ENCODE measurements at regions not wholly inside any gene's neighbourhood (a gene's known extent, or its start where the extent isn't known, plus 50 kb on each side); places are given as distances from the start of the nearest gene placed in this dataset.

DNA sequence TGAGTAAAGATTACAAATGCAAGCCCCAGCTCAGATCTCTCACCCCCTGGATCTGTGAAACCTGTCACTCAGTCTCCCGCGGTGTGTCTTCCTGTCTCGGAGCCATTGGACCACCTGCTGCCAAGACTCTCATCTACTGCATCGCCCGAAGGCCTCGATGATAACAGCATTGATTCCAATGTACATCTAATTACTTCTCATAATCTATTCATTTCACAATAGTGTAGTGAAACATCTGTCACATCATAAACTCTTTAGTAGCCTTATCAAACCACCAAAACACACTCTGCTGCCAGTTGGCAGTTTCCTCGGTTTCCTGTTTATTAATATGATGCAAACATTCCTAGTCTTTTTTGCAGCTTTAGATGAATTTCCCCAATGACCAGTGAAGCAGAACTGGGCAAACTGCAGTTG lies 220.3 kb downstream of the POU4F1 start:
- Histone ChIP-seq H3K36me3 (ENCODE audit: control insufficient read depth, insufficient read depth, low read length) (no peaks in the 10 kb centered on the region), H3K4me3 (replicated peaks; ENCODE audit: low read depth, low read length) (no peak overlapping the region), H3K27me3 (replicated peaks; ENCODE audit: control insufficient read depth, insufficient read depth, low read length) (no peaks in the 10 kb centered on the region)
- TF ChIP-seq, protein P1, sequence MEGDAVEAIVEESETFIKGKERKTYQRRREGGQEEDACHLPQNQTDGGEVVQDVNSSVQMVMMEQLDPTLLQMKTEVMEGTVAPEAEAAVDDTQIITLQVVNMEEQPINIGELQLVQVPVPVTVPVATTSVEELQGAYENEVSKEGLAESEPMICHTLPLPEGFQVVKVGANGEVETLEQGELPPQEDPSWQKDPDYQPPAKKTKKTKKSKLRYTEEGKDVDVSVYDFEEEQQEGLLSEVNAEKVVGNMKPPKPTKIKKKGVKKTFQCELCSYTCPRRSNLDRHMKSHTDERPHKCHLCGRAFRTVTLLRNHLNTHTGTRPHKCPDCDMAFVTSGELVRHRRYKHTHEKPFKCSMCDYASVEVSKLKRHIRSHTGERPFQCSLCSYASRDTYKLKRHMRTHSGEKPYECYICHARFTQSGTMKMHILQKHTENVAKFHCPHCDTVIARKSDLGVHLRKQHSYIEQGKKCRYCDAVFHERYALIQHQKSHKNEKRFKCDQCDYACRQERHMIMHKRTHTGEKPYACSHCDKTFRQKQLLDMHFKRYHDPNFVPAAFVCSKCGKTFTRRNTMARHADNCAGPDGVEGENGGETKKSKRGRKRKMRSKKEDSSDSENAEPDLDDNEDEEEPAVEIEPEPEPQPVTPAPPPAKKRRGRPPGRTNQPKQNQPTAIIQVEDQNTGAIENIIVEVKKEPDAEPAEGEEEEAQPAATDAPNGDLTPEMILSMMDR (IDR thresholded peaks at IDR 0.05; ENCODE audit: insufficient read depth, low read length, poor library complexity, severe bottlenecking) = no peak
- DNase-seq (ENCODE audit: extremely low read depth, insufficient read length) = no peak

DNA sequence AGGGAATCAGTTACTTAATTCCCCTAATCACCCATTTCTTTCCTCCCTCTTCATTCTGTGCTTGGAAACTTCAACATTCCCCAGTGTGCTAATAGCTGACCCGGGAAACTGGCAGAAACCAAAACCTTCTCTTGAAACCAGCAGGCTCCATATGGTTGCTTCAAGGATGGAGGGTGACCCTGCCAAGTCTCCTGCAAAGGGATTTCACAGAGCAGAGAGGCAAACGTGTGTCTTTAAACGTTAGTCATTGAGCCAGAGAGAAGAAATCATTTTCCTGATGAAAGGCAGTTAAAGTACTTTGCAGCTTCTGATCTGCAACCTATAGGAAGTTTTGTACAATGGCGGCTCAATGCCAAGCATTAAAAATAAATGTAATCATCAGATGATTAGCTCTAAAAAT lies 220.9 kb downstream of the POU4F1 start:
- Histone ChIP-seq H3K4me3 (replicated peaks; ENCODE audit: low read depth, low read length) (no peak overlapping the region), H3K36me3 (ENCODE audit: control insufficient read depth, insufficient read depth, low read length) (no peaks in the 10 kb centered on the region), H3K27me3 (replicated peaks; ENCODE audit: control insufficient read depth, insufficient read depth, low read length) (no peaks in the 10 kb centered on the region)
- no peak for DNase-seq (ENCODE audit: extremely low read depth, insufficient read length)
- TF ChIP-seq, protein P1 (IDR thresholded peaks at IDR 0.05; ENCODE audit: insufficient read depth, low read length, poor library complexity, severe bottlenecking) = no peak

DNA sequence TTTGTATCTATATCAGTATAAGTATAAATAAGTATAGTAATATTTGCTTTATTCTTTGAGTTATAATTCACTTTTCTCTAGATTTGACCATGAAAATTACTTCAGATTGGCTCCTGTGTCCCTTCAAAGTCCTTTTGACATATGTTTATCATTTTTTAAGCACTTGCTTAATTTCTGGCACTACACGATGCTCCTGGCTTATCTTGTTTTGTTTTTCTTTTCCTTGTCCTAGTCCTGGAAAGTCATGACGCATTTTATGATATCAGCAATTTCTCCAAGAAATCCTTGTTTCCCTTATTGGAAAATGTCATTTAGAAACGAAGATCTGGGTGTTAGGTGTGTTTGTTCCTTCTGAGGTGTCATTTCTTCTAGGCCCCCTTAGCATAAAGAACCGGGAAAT lies 226.5 kb downstream of the POU4F1 start:
- no peaks in the 10 kb centered on the region for H3K27me3 ChIP-seq (replicated peaks; ENCODE audit: control insufficient read depth, insufficient read depth, low read length)
- DNase-seq (ENCODE audit: extremely low read depth, insufficient read length) = no peak
- no peaks in the 10 kb centered on the region for H3K36me3 ChIP-seq (ENCODE audit: control insufficient read depth, insufficient read depth, low read length)
- TF ChIP-seq, protein P1 (IDR thresholded peaks at IDR 0.05; ENCODE audit: insufficient read depth, low read length, poor library complexity, severe bottlenecking) = no peak
- no peak overlapping the region for H3K4me3 ChIP-seq (replicated peaks; ENCODE audit: low read depth, low read length)

DNA sequence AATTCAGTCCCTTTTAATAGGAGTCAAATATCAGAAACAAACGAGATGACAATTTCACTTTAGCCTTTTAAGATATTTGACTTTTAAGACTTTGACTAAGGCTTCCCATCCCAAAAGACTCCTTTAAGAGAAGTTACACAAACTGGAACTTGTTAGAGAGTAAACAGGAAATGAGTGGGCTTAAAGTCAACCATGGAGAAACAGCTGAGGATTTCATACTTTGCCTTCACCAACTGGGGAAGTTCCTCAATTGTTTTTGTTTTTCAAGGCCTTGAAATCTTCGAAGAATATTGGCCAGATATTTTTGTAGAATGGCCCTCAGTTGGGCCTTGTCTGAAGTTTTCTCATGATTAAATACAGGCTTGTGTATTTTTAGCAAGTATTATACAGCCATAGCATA lies 227.3 kb downstream of the POU4F1 start:
- H3K4me3 ChIP-seq (replicated peaks; ENCODE audit: low read depth, low read length) = no peak overlapping the region
- no peaks in the 10 kb centered on the region for H3K36me3 ChIP-seq (ENCODE audit: control insufficient read depth, insufficient read depth, low read length)
- H3K27me3 ChIP-seq (replicated peaks; ENCODE audit: control insufficient read depth, insufficient read depth, low read length) = no peaks in the 10 kb centered on the region
- DNase-seq (ENCODE audit: extremely low read depth, insufficient read length) = no peak
- TF ChIP-seq, protein P1 (IDR thresholded peaks at IDR 0.05; ENCODE audit: insufficient read depth, low read length, poor library complexity, severe bottlenecking) = no peak

DNA sequence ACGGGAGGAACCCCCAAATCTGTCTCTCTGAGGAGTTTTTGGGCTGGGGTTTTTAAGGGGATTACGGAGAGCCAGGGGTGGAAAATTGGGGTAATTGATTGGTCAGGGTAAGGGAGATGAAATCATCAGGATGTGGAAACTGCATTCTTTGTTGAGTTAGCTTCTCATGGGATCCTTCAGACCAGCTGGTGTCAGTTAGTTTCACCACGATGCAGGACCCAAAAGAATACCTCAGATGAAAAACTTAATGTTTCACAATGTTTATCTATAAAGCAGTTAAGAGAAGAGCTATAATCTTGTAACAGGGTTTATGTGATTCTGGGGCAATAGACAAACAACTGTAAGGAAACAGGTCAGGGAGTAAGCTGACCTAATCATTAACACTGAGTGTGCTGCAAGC lies 230.8 kb downstream of the POU4F1 start:
- Histone ChIP-seq H3K27me3 (replicated peaks; ENCODE audit: control insufficient read depth, insufficient read depth, low read length) (no peaks in the 10 kb centered on the region), H3K4me3 (replicated peaks; ENCODE audit: low read depth, low read length) (no peak overlapping the region), H3K36me3 (ENCODE audit: control insufficient read depth, insufficient read depth, low read length) (no peaks in the 10 kb centered on the region)
- TF ChIP-seq, protein P1 (IDR thresholded peaks at IDR 0.05; ENCODE audit: insufficient read depth, low read length, poor library complexity, severe bottlenecking) = no peak
- DNase-seq (ENCODE audit: extremely low read depth, insufficient read length) = no peak

DNA sequence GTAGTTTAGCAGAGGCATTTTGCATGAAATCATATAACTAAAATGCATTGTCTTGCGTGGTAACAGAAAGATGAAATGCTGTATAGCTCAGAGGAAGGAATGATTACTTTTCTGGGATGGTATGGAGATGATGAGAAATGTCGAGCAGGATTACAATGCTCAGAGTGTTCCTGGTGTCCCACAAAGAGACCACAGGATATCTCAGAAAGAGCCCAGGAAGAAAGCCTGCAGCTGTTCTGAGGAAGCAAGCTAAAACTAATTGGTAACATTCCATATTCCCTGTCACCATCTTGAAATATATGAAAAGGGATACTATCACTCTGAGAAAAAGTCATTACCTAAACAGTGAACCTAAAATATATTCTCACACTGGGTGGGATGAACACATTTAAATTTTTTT lies 233.1 kb downstream of the POU4F1 start:
- Histone ChIP-seq H3K27me3 (replicated peaks; ENCODE audit: control insufficient read depth, insufficient read depth, low read length) (no peaks in the 10 kb centered on the region), H3K36me3 (ENCODE audit: control insufficient read depth, insufficient read depth, low read length) (no peaks in the 10 kb centered on the region), H3K4me3 (replicated peaks; ENCODE audit: low read depth, low read length) (no peak overlapping the region)
- DNase-seq (ENCODE audit: extremely low read depth, insufficient read length) = no peak
- TF ChIP-seq, protein P1 (IDR thresholded peaks at IDR 0.05; ENCODE audit: insufficient read depth, low read length, poor library complexity, severe bottlenecking) = no peak
